ENCODE measurements at regions not wholly inside any gene's neighbourhood (a gene's known extent, or its start where the extent isn't known, plus 50 kb on each side); places are given as distances from the start of the nearest gene placed in this dataset.

- TF ChIP-seq CTCF (IDR thresholded peaks at IDR 0.05; ENCODE audit: insufficient read depth, low read length, poor library complexity, severe bottlenecking) (no peak), EZH2phosphoT487 (conservative IDR thresholded peaks at IDR 0.05; ENCODE audit: low read length) (no peak)
These were observed 243.4 kb downstream of the ZNF516 start for GRCh38 chr18:76251691-76252090.
